MM.1S (cell line): ENCODE measurements at regions not wholly inside any gene's neighbourhood (a gene's known extent, or its start where the extent isn't known, plus 50 kb on each side); places are given as distances from the start of the nearest gene placed in this dataset.

Source experiments
- CTCF ChIP-seq: fragments of 300-600 bp; sonication (generic); IDR thresholded peaks from 2 replicates; pipeline ENCODE4 v1.5.1; 2016; ENCODE audit warnings: antibody characterized with exemption, low read length, mixed read lengths
- EZH2 ChIP-seq: fragments of 300-600 bp; sonication (generic); optimal IDR thresholded peaks from 2 replicates; pipeline ENCODE3; 2017; ENCODE audit warnings: low read depth, mild to moderate bottlenecking, antibody characterized with exemption, low read length, mixed read lengths

GRCh38 chr13:37954191-37954590 is 84.6 kb upstream of the TRPC4 start:
- TF ChIP-seq EZH2 = no peak
- TF ChIP-seq CTCF = no peak
